Prostate gland (tissue), 2 donors: ENCODE measurements at regions not wholly inside any gene's neighbourhood (a gene's known extent, or its start where the extent isn't known, plus 50 kb on each side); places are given as distances from the start of the nearest gene placed in this dataset.

Source experiments
- DNase-seq: peaks from one replicate; pipeline ENCODE4 v3.0.0-alpha.2; 2019; ENCODE audit warnings: low spot score
- H3K27ac ChIP-seq, 2 donors: fragments of 200-600 bp; sonication (generic); 2 replicates each; pipeline ENCODE4 v1.5.1; 2017 to 2019
- H3K27me3 ChIP-seq: fragments of 200-600 bp; sonication (generic); replicated peaks from 2 replicates; pipeline ENCODE4 v1.5.1; 2019; ENCODE audit not compliant: insufficient read depth
- H3K36me3 ChIP-seq, 2 donors: fragments of 200-600 bp; sonication (generic); 1 replicate in 1 of 2; 2 replicates in 1 of 2; pipeline versions ENCODE4 v1.5.1 to v1.8.1; 2017 to 2019
- H3K4me1 ChIP-seq: fragments of 200-600 bp; sonication (generic); replicated peaks from 2 replicates; pipeline ENCODE4 v1.5.1; 2019
- H3K4me3 ChIP-seq, 2 donors: fragments of 200-600 bp; sonication (generic); 2 replicates each; pipeline ENCODE4 v1.5.1; 2017 to 2019
- H3K9me3 ChIP-seq: fragments of 200-600 bp; sonication (generic); 2 replicates; pipeline ENCODE4 v1.5.1; 2017
- CTCF ChIP-seq, 4 experiments: fragments of 200-600 bp in 2 of 4; fragments of 450-650 bp in 2 of 4; sonication (generic) in 2 of 4; IDR thresholded peaks; 1 replicate in 3 of 4; 2 replicates in 1 of 4; pipeline ENCODE4 v1.5.1; 2016 to 2019; ENCODE audit warnings: antibody characterized with exemption in 4 of 4, mild to moderate bottlenecking in 2 of 4, moderate library complexity in 2 of 4
- POLR2A ChIP-seq: fragments of 450-650 bp; IDR thresholded peaks from one replicate; pipeline ENCODE4 v1.6.1; 2016; ENCODE audit warnings: antibody characterized with exemption, mild to moderate bottlenecking
- POLR2AphosphoS5 ChIP-seq: sonication (generic); formaldehyde crosslinking; IDR thresholded peaks from one replicate; pipeline ENCODE4 v1.6.1; 2017; ENCODE audit warnings: antibody characterized with exemption
- WGBS: methylation state at CpG from one replicate; pipeline ENCODE4 v1.1.5; 2018; 5-methylcytosine and 5-hydroxymethylcytosine counted together
- intact Hi-C: fragments of 100-400 bp; cut with DNase I; formaldehyde crosslinking; loops from one replicate; pipeline ENCODE4 v1.14.2; 2022

GRCh38 chr1:91589437-91589836 lies 88.8 kb downstream of the CDC7 start:
- Histone ChIP-seq H3K9me3 (no peaks in the 10 kb centered on the region), H3K4me1 (no peaks in the 10 kb centered on the region), H3K4me3 (no peak overlapping the region), H3K27me3 (no peaks in the 10 kb centered on the region), H3K27ac (no peak overlapping the region), H3K36me3 (no peaks in the 10 kb centered on the region)
- DNase-seq: no peak
- intact Hi-C loops: no loop called here
- TF ChIP-seq CTCF (IDR thresholded peaks at IDR 0.05) (no peak), POLR2AphosphoS5 (no peak)

DNA sequence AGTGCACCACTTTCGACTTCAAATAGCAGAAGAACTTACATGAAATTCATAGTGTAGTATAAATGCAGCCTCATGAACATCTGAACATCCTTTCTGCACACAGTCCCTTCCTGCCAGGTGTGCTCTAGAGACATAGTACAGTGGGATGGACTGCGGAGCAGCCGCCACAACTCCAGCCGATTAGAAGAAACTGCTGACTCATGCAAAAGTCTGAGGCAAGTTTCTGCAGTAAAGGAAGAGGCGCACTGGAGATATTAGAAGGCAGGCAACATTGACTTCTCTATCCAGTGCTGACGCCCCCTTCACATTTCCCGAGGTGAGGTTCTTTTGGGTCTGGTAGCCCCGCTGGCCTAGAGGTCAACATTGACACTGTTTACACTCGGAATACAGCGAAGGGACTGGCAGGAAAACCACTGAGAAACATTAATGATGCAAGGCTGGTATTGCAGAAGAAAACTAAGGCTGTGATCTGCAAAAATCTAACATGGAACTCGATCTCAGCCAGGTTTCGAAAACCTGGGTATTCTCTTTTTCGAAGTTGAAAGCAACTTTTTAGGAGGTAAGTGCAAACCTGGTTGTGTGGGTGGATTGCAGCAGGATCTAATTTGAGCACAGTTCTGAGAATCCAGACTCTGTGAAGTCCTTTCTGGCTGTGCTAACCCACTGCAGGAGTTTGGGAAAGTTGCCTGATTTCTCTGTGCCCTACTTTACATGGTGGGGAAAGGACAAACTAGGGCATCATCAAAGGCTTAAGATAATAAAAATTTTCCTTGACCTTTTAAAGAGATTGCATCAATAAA lies 90.7 kb downstream of the CDC7 start:
- WGBS: 69% methylated on average over 13 of the region's 13 CpGs
- no peak for DNase-seq
- Histone ChIP-seq H3K4me3 (no peak overlapping the region), H3K36me3 (no peaks in the 10 kb centered on the region), H3K27me3 (no peaks in the 10 kb centered on the region), H3K4me1 (no peaks in the 10 kb centered on the region), H3K27ac (no peak overlapping the region), H3K9me3 (no peaks in the 10 kb centered on the region)
- no peak for TF ChIP-seq POLR2AphosphoS5
- no peak for TF ChIP-seq POLR2A
- TF ChIP-seq CTCF (IDR thresholded peaks at IDR 0.05): no peak
- intact Hi-C loops: no loop called here

DNA sequence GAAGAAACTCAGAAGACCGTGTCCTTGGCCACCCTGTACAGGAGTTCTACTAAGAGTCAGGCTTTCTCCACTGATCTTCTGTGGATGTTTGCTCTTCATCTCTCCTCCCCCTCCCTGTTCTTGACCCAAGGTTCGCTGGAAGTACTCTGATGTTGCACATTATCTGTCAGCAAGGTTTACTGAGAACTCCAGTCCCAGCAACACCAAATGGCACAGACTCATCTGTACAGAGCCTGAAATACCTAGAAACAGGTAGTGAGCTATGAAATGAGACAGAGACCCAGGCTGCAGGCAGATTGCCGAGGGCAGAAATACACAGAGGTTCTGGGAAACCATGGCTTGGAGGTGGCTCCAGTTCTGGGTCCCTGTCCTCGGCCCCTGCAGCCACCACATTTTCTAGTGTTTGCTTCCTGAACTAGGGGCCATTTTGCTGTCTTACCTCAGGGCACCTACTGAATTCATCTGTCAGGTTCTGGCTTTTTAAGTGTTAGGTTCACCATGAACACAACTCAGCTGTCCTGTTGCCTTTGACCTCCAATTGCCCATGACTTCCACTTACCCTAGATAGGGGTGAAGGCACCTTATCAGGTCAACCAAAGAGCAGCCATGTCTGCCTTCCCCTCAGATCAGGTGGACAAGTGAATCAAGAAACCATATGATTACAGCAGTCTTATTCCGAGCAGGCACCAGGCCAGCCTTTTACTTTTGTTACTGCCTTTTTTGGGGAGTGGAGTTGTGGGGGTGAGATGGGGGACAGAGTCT lies 92.2 kb downstream of the CDC7 start:
- intact Hi-C loops: no loop called here
- H3K9me3 ChIP-seq: no peaks in the 10 kb centered on the region
- H3K4me3 ChIP-seq: no peak overlapping the region
- H3K27ac ChIP-seq: no peak overlapping the region
- DNase-seq: no peak
- no peaks in the 10 kb centered on the region for H3K4me1 ChIP-seq
- 95% methylated on average over 5 of the region's 5 CpGs for WGBS
- TF ChIP-seq POLR2A (no peak), POLR2AphosphoS5 (no peak), CTCF (IDR thresholded peaks at IDR 0.05) (no peak)
- no peaks in the 10 kb centered on the region for H3K27me3 ChIP-seq
- H3K36me3 ChIP-seq: no peaks in the 10 kb centered on the region

GRCh38 chr1:91594383-91595055 lies 93.9 kb downstream of the CDC7 start:
- Histone ChIP-seq H3K9me3 (no peaks in the 10 kb centered on the region), H3K36me3 (no peaks in the 10 kb centered on the region), H3K4me1 (no peaks in the 10 kb centered on the region), H3K27me3 (no peaks in the 10 kb centered on the region), H3K4me3 (no peak overlapping the region), H3K27ac (no peak overlapping the region)
- intact Hi-C loops: no loop called here
- TF ChIP-seq POLR2A (no peak), CTCF (IDR thresholded peaks at IDR 0.05) (no peak), POLR2AphosphoS5 (no peak)
- 97% methylated on average over 11 of the region's 11 CpGs for WGBS
- no peak for DNase-seq
